Breast epithelium (tissue), 4 donors: ENCODE measurements at regions not wholly inside any gene's neighbourhood (a gene's known extent, or its start where the extent isn't known, plus 50 kb on each side); places are given as distances from the start of the nearest gene placed in this dataset.

Experiments
- DNase-seq, 2 donors: peaks; one replicate each; pipeline ENCODE4 v3.0.0-alpha.2; 2019; ENCODE audit warnings: low spot score in 2 of 2
- H3K27ac ChIP-seq, 2 donors: fragments of 200-600 bp; sonication (generic) in 1 of 2; one replicate each; pipeline ENCODE4 v1.5.1; 2016 to 2019; ENCODE audit warnings: mild to moderate bottlenecking in 1 of 2
- H3K27me3 ChIP-seq, 2 donors: fragments of 200-600 bp; sonication (generic) in 1 of 2; one replicate each; pipeline versions ENCODE4 v1.5.1 to v1.6.0; 2017 to 2019; ENCODE audit warnings: control low read depth in 1 of 2, mild to moderate bottlenecking in 1 of 2
- H3K36me3 ChIP-seq: fragments of 200-600 bp; one replicate; pipeline ENCODE4 v1.5.1; 2019
- H3K4me1 ChIP-seq, 2 donors: fragments of 200-600 bp; sonication (generic); one replicate each; pipeline ENCODE4 v1.5.1; 2016 to 2019; ENCODE audit warnings: control low read depth in 1 of 2
- H3K4me3 ChIP-seq, 3 donors: fragments of 200-600 bp; sonication (generic); 1 replicate in 2 of 3; 2 replicates in 1 of 3; pipeline ENCODE4 v1.5.1; 2016 to 2019; ENCODE audit warnings: mild to moderate bottlenecking in 3 of 3, moderate library complexity in 2 of 3
- H3K9me3 ChIP-seq, 2 donors: fragments of 200-600 bp; sonication (generic) in 1 of 2; one replicate each; pipeline ENCODE4 v1.5.1; 2016 to 2019; ENCODE audit warnings: control low read depth in 1 of 2
- CTCF ChIP-seq, 3 donors: fragments of 450-650 bp; IDR thresholded peaks; one replicate each; pipeline ENCODE4 v1.5.1; 2016 to 2017; ENCODE audit warnings: antibody characterized with exemption in 3 of 3, mild to moderate bottlenecking in 3 of 3, moderate library complexity in 3 of 3
- POLR2A ChIP-seq: fragments of 450-650 bp; IDR thresholded peaks from one replicate; pipeline ENCODE4 v1.6.1; 2016; ENCODE audit warnings: antibody characterized with exemption, mild to moderate bottlenecking, moderate library complexity
- POLR2AphosphoS5 ChIP-seq, 3 donors: sonication (generic); formaldehyde crosslinking; IDR thresholded peaks; one replicate each; pipeline ENCODE4 v1.6.1; 2017; ENCODE audit warnings: antibody characterized with exemption in 3 of 3
- intact Hi-C: fragments of 100-400 bp; cut with DNase I; formaldehyde crosslinking; loops from one replicate; pipeline ENCODE4 v1.15.1; 2023; ENCODE audit warnings: low total_unique reads

DNA sequence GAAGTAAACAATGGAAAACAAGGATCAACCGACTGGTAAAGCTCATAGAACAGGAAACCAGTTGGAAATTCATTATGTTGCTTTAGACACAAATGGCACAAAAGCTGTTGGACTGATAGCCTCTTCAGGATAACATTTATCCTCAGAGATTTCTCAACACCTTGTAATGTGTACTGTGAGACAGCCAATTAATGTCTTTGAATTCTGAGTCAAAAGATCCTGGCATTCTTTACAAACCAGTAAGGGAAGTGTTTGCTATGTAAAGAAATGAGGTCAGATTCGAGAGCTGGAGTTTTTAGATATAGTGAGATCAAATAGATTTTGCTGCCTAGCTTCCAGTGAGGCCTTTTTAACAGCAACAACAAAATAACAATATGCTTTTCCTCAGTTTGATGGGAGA, 439.2 kb downstream of the C6orf118 start:
- H3K36me3 ChIP-seq: no peaks in the 10 kb centered on the region

GRCh38 chr6:164861967-164862366, 447.4 kb downstream of the C6orf118 start:
- H3K9me3 ChIP-seq: no peaks in the 10 kb centered on the region

More for the DNA sequence above, 439.2 kb downstream of the C6orf118 start:
- intact Hi-C loops: no loop called here
- H3K9me3 ChIP-seq: peaks cover 0 to 3% of the 10 kb centered on the region in 2 donors
- H3K4me1 ChIP-seq: no peaks in the 10 kb centered on the region
- H3K27me3 ChIP-seq: no peaks in the 10 kb centered on the region
- DNase-seq: no peak
- no peak overlapping the region for H3K27ac ChIP-seq
- no peak for TF ChIP-seq POLR2A
- no peak overlapping the region for H3K4me3 ChIP-seq

GRCh38 chr6:164859816-164860215, 449.6 kb downstream of the C6orf118 start:
- no peak for TF ChIP-seq POLR2AphosphoS5 (IDR thresholded peaks at IDR 0.05)
- TF ChIP-seq CTCF (IDR thresholded peaks at IDR 0.05): no peak
- TF ChIP-seq POLR2A: no peak
- no peaks in the 10 kb centered on the region for H3K9me3 ChIP-seq
- DNase-seq: no peak
- H3K27ac ChIP-seq: no peak overlapping the region
- no peaks in the 10 kb centered on the region for H3K36me3 ChIP-seq
- no peaks in the 10 kb centered on the region for H3K27me3 ChIP-seq
- H3K4me3 ChIP-seq: no peak overlapping the region
- intact Hi-C loops: no loop called here
- no peaks in the 10 kb centered on the region for H3K4me1 ChIP-seq

More at GRCh38 chr6:164861967-164862366, 447.4 kb downstream of the C6orf118 start:
- Histone ChIP-seq H3K36me3 (no peaks in the 10 kb centered on the region), H3K27ac (no peak overlapping the region), H3K4me1 (no peaks in the 10 kb centered on the region), H3K27me3 (no peaks in the 10 kb centered on the region), H3K4me3 (no peak overlapping the region)
- no peak for TF ChIP-seq POLR2A
- intact Hi-C loops: no loop called here
- no peak for DNase-seq

DNA sequence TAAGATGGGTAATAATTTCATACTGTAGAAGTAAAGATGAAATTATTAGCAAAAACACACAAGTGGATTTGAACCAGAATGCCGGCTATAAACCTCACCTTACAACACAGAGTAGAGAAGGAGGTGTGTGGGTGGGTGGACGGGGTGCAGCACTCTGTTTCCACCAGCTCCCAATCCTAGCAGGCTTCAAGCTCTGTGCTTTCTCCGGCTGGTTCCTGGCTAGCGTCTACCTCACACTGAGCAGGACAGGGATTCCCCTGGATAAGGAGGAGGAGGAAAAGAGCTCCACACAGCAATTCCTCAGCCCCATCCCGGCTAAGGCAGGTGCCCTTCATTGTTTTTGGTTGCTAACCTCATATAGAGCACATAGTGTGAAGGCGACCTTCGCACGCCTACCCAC, 453.3 kb downstream of the C6orf118 start:
- Histone ChIP-seq H3K27me3 (no peaks in the 10 kb centered on the region), H3K9me3 (no peaks in the 10 kb centered on the region), H3K27ac (no peak overlapping the region), H3K36me3 (no peaks in the 10 kb centered on the region), H3K4me3 (no peak overlapping the region), H3K4me1 (no peaks in the 10 kb centered on the region)
- TF ChIP-seq POLR2AphosphoS5 (IDR thresholded peaks at IDR 0.05) (no peak), POLR2A (no peak), CTCF (IDR thresholded peaks at IDR 0.05) (no peak)
- intact Hi-C loops: no loop called here
- DNase-seq: no peak

- Histone ChIP-seq H3K36me3 (no peaks in the 10 kb centered on the region), H3K9me3 (no peaks in the 10 kb centered on the region), H3K4me3 (no peak overlapping the region), H3K27ac (no peak overlapping the region), H3K27me3 (no peaks in the 10 kb centered on the region), H3K4me1 (no peaks in the 10 kb centered on the region)
- DNase-seq: no peak
- intact Hi-C loops: no loop called here
- TF ChIP-seq CTCF (IDR thresholded peaks at IDR 0.05): no peak
- no peak for TF ChIP-seq POLR2A
- TF ChIP-seq POLR2AphosphoS5 (IDR thresholded peaks at IDR 0.05): no peak
Measured at GRCh38 chr6:164855281-164855680, 454.1 kb downstream of the C6orf118 start.

GRCh38 chr6:164854526-164854925, 454.9 kb downstream of the C6orf118 start:
- intact Hi-C loops: no loop called here
- no peak for DNase-seq
- H3K27ac ChIP-seq: no peak overlapping the region

More at GRCh38 chr6:164854526-164854925, 454.9 kb downstream of the C6orf118 start:
- H3K4me3 ChIP-seq: no peak overlapping the region
- H3K9me3 ChIP-seq: no peaks in the 10 kb centered on the region
- TF ChIP-seq POLR2A: no peak
- no peak for TF ChIP-seq CTCF (IDR thresholded peaks at IDR 0.05)
- TF ChIP-seq POLR2AphosphoS5 (IDR thresholded peaks at IDR 0.05): no peak
- no peaks in the 10 kb centered on the region for H3K27me3 ChIP-seq
- no peaks in the 10 kb centered on the region for H3K36me3 ChIP-seq
- no peaks in the 10 kb centered on the region for H3K4me1 ChIP-seq
